Esophagus squamous epithelium (tissue), 4 donors: ENCODE measurements at regions not wholly inside any gene's neighbourhood (a gene's known extent, or its start where the extent isn't known, plus 50 kb on each side); places are given as distances from the start of the nearest gene placed in this dataset.

Experiments
- POLR2A ChIP-seq, 4 donors: fragments of 450-650 bp; IDR thresholded peaks; one replicate each; pipeline ENCODE4 v1.6.1; 2017; ENCODE audit warnings: antibody characterized with exemption in 4 of 4, mild to moderate bottlenecking in 4 of 4, moderate library complexity in 3 of 4
- TF ChIP-seq, protein P1 (sequence below), 6 experiments: fragments of 450-650 bp in 4 of 6; fragments of 200-600 bp in 2 of 6; sonication (generic) in 2 of 6; IDR thresholded peaks; one replicate each; pipeline ENCODE4 v1.5.1; 2016 to 2019; ENCODE audit warnings: antibody characterized with exemption in 6 of 6, mild to moderate bottlenecking in 4 of 6, moderate library complexity in 4 of 6

DNA sequence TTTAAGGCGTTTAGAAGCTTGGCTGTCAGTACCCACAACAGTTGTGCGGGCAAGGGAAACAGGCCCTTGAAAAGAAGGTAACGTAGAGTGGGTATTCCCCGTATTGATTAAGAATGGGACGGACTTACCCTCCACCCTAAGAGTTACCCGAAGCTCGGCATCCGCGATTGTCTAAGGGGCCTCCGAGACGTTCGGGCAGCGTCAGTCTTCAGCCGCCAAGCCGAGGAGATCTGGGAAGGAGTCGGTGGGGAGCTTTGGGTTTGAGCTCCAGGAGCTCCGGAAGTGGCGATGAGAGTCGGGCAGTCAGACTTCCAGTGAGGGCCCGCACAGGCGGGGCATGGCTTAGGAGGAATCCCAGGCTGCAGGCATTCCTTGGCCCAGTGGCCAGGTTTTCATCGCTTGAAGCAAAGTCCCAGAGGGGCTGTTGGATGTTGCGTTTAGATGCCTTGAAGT is 748.2 kb upstream of the ADGRB3 start:
- TF ChIP-seq POLR2A (IDR thresholded peaks at IDR 0.05) = no peak
- TF ChIP-seq, protein P1, sequence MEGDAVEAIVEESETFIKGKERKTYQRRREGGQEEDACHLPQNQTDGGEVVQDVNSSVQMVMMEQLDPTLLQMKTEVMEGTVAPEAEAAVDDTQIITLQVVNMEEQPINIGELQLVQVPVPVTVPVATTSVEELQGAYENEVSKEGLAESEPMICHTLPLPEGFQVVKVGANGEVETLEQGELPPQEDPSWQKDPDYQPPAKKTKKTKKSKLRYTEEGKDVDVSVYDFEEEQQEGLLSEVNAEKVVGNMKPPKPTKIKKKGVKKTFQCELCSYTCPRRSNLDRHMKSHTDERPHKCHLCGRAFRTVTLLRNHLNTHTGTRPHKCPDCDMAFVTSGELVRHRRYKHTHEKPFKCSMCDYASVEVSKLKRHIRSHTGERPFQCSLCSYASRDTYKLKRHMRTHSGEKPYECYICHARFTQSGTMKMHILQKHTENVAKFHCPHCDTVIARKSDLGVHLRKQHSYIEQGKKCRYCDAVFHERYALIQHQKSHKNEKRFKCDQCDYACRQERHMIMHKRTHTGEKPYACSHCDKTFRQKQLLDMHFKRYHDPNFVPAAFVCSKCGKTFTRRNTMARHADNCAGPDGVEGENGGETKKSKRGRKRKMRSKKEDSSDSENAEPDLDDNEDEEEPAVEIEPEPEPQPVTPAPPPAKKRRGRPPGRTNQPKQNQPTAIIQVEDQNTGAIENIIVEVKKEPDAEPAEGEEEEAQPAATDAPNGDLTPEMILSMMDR (IDR thresholded peaks at IDR 0.05) = no peak
